ENCODE measurements at regions not wholly inside any gene's neighbourhood (a gene's known extent, or its start where the extent isn't known, plus 50 kb on each side); places are given as distances from the start of the nearest gene placed in this dataset.

GRCh38 chr16:20242568-20243255 lies 84.6 kb downstream of the GP2 start:
- DNase-seq (ENCODE audit: low spot score) = peak; percentile 15
- in situ Hi-C loops (cut with MboI; ENCODE audit: low pct_unique_long_range_greater_than_20kb, low sequenced_read_pairs, unreplicated experiment) = no loop called here
- TF ChIP-seq, protein P1, sequence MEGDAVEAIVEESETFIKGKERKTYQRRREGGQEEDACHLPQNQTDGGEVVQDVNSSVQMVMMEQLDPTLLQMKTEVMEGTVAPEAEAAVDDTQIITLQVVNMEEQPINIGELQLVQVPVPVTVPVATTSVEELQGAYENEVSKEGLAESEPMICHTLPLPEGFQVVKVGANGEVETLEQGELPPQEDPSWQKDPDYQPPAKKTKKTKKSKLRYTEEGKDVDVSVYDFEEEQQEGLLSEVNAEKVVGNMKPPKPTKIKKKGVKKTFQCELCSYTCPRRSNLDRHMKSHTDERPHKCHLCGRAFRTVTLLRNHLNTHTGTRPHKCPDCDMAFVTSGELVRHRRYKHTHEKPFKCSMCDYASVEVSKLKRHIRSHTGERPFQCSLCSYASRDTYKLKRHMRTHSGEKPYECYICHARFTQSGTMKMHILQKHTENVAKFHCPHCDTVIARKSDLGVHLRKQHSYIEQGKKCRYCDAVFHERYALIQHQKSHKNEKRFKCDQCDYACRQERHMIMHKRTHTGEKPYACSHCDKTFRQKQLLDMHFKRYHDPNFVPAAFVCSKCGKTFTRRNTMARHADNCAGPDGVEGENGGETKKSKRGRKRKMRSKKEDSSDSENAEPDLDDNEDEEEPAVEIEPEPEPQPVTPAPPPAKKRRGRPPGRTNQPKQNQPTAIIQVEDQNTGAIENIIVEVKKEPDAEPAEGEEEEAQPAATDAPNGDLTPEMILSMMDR (IDR thresholded peaks at IDR 0.05; ENCODE audit: extremely low read depth, insufficient read depth, missing control alignments) = no peak

GRCh38 chr16:20241321-20241720 lies 86.0 kb downstream of the GP2 start:
- TF ChIP-seq, protein P1 (IDR thresholded peaks at IDR 0.05; ENCODE audit: extremely low read depth, insufficient read depth, missing control alignments) = no peak
- no peak for DNase-seq (ENCODE audit: low spot score)
- in situ Hi-C loops (cut with MboI; ENCODE audit: low pct_unique_long_range_greater_than_20kb, low sequenced_read_pairs, unreplicated experiment) = no loop called here

DNA sequence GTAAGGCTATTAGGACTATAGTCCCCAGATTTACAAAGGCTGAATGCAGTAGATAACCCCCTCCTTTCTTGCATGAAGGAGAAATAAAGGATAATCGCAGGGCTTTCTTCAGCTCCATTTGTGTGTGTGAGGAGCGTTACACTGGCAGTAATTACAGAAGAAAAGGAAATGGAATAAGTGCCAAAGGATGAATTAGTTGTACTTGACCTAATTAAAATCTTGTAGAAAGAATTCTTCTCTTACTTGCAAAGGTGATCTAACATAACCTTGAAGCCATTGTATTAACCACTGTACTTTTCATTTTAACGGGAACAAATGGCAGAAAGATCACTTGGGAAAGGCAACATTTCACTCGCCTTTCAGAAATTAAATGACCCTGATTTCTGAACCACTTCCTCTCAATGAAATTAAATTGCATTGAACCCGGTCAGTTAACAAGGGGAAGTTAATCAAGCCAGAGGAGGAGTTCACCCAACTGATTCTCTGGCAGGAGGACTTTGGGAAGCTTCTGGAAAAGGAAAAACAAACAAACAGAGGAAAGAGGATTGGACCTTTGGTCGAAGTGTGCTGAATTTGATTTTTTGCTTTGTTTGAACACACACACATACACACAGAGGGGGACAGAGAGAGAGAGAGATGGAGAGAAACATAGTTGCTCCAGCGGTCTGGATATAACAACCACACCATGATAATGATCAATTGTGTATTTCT lies 90.6 kb downstream of the GP2 start:
- no peak for DNase-seq (ENCODE audit: low spot score)
- in situ Hi-C loops (cut with MboI; ENCODE audit: low pct_unique_long_range_greater_than_20kb, low sequenced_read_pairs, unreplicated experiment) = no loop called here
- TF ChIP-seq, protein P1 (IDR thresholded peaks at IDR 0.05; ENCODE audit: extremely low read depth, insufficient read depth, missing control alignments) = no peak

DNA sequence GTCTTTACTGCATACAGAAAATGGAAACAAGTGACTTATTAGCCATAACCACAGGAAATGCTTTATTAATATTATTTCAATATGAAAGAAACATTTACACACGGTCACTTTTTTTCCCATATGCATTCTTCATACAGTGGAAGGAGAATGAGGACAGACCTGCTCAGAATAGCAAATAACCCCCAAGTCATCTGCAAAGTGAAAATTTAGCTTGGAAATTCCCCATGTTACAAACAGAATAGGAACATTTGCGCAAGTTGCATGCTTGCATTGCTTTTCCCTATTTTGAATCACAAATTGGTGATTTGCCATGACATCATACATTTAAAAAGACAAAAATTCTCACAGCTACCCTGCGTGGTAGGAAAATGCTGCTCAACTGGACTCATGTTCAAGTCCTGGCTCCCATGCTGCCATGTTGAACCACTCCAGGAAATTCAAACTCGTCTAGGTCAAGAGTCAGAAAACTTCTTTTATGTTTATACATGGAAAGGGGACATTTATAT lies 102.0 kb downstream of the GP2 start:
- in situ Hi-C loops (cut with MboI; ENCODE audit: low pct_unique_long_range_greater_than_20kb, low sequenced_read_pairs, unreplicated experiment) = no loop called here
- TF ChIP-seq, protein P1 (IDR thresholded peaks at IDR 0.05; ENCODE audit: extremely low read depth, insufficient read depth, missing control alignments) = no peak
- no peak for DNase-seq (ENCODE audit: low spot score)

- DNase-seq (ENCODE audit: low spot score) = no peak
- in situ Hi-C loops (cut with MboI; ENCODE audit: low pct_unique_long_range_greater_than_20kb, low sequenced_read_pairs, unreplicated experiment) = no loop called here
- TF ChIP-seq, protein P1 (IDR thresholded peaks at IDR 0.05; ENCODE audit: extremely low read depth, insufficient read depth, missing control alignments) = no peak
Observed at GRCh38 chr16:20221208-20221607, 106.1 kb downstream of the GP2 start.

GRCh38 chr16:20218093-20218492 lies 109.2 kb downstream of the GP2 start:
- no peak for DNase-seq (ENCODE audit: low spot score)
- in situ Hi-C loops (cut with MboI; ENCODE audit: low pct_unique_long_range_greater_than_20kb, low sequenced_read_pairs, unreplicated experiment) = no loop called here
- TF ChIP-seq, protein P1 (IDR thresholded peaks at IDR 0.05; ENCODE audit: extremely low read depth, insufficient read depth, missing control alignments) = no peak

Data from GM13977 (cell line).